ENCODE measurements at regions not wholly inside any gene's neighbourhood (a gene's known extent, or its start where the extent isn't known, plus 50 kb on each side); places are given as distances from the start of the nearest gene placed in this dataset.
A peak's percentile ranks its signal among the peaks of the same experiment; 100 is the strongest.

DNA sequence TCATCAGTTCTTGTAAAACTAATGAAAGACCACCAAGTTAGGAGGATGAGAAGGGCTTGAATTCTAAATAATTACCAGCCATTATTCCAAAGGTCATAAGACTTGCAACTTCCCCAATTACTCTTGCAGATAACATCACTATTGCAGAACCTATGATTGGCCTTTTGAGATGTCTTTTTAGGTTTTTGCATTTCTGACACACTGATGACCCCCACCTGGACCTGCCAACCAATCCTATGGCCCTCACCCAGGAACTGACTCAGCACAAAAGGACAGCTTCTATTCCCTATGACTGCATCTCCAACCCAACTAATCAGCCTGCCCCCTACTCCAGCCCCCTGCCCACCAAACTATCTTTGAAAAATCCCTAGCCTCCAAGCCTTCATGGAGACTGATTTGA lies 111.5 kb upstream of the COPS8 start:
- Histone ChIP-seq H3K27me3 (ENCODE audit: insufficient read depth, insufficient read length) (no peaks in the 10 kb centered on the region), H3K4me3 (ENCODE audit: insufficient read length, low read depth) (no peak overlapping the region), H3K36me3 (ENCODE audit: insufficient read depth, insufficient read length, low read length) (no peaks in the 10 kb centered on the region), H3K9me3 (ENCODE audit: insufficient read depth, low read length) (no peaks in the 10 kb centered on the region), H3K9ac (ENCODE audit: insufficient read length, low read depth) (no peak overlapping the region), H3K4me1 (ENCODE audit: insufficient read depth, insufficient read length) (peaks cover 4% of the 10 kb centered on the region)
- DNase-seq (ENCODE audit: low read depth, low spot score): no peak
- TF ChIP-seq YY1 (IDR thresholded peaks at IDR 0.05; ENCODE audit: insufficient read depth, insufficient read length): no peak
- no peak for TF ChIP-seq SUZ12 (IDR thresholded peaks at IDR 0.05; ENCODE audit: extremely low read depth, insufficient read depth, insufficient read length)
- no peak for TF ChIP-seq ZNF274 (IDR thresholded peaks at IDR 0.05; ENCODE audit: low read depth, low read length)

DNA sequence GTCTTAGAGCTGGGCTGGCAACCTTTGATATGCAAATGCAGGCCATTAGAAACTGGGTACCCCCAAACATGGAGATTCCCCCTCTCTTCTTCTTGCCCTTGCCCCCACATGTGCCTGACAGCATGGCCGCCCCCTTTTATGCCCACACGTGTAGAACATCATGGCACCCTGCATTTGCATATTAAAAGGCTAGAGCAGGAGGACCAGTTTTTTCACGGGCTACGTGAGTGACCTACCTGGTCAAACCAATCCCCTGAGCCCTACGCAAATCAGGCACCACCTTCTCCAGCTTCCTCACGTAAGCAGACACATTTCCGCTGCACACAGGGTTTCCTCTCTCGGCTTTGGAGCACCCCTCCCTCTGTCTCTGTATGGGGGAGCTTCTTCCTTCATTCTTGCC lies 110.9 kb upstream of the COPS8 start:
- H3K27me3 ChIP-seq (ENCODE audit: insufficient read depth, insufficient read length): no peaks in the 10 kb centered on the region
- TF ChIP-seq ZNF274 (IDR thresholded peaks at IDR 0.05; ENCODE audit: low read depth, low read length) (no peak), SUZ12 (IDR thresholded peaks at IDR 0.05; ENCODE audit: extremely low read depth, insufficient read depth, insufficient read length) (no peak), YY1 (IDR thresholded peaks at IDR 0.05; ENCODE audit: insufficient read depth, insufficient read length) (peak; percentile 14)
- peaks cover 4% of the 10 kb centered on the region for H3K4me1 ChIP-seq (ENCODE audit: insufficient read depth, insufficient read length)
- H3K9ac ChIP-seq (ENCODE audit: insufficient read length, low read depth): no peak overlapping the region
- H3K4me3 ChIP-seq (ENCODE audit: insufficient read length, low read depth): no peak overlapping the region
- H3K9me3 ChIP-seq (ENCODE audit: insufficient read depth, low read length): no peaks in the 10 kb centered on the region
- DNase-seq (ENCODE audit: low read depth, low spot score): no peak
- no peaks in the 10 kb centered on the region for H3K36me3 ChIP-seq (ENCODE audit: insufficient read depth, insufficient read length, low read length)

DNA sequence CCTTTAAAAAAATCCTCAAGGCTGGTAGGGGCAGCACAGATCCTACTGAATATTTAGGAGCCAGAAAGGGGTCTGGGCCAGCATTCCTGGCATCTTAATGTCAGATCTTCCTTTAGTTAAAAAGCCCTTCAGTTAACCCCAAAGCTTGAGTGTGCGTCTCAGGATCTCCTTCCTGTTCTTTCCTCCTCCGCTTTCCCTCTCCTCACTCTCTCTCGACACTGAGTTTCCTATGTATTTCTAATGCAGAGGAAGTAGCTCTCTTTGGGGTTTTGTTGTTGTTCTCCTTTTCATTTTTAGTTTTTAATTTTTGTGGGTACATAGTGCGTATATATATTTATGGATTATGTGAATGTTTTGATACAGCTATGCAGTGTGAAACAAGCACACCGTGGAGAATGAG lies 109.9 kb upstream of the COPS8 start:
- TF ChIP-seq YY1 (IDR thresholded peaks at IDR 0.05; ENCODE audit: insufficient read depth, insufficient read length): no peak
- no peak for TF ChIP-seq SUZ12 (IDR thresholded peaks at IDR 0.05; ENCODE audit: extremely low read depth, insufficient read depth, insufficient read length)
- TF ChIP-seq ZNF274 (IDR thresholded peaks at IDR 0.05; ENCODE audit: low read depth, low read length): no peak
- peaks cover 4% of the 10 kb centered on the region for H3K4me1 ChIP-seq (ENCODE audit: insufficient read depth, insufficient read length)
- no peak overlapping the region for H3K4me3 ChIP-seq (ENCODE audit: insufficient read length, low read depth)
- no peak for DNase-seq (ENCODE audit: low read depth, low spot score)
- no peaks in the 10 kb centered on the region for H3K27me3 ChIP-seq (ENCODE audit: insufficient read depth, insufficient read length)
- no peak overlapping the region for H3K9ac ChIP-seq (ENCODE audit: insufficient read length, low read depth)
- no peaks in the 10 kb centered on the region for H3K36me3 ChIP-seq (ENCODE audit: insufficient read depth, insufficient read length, low read length)
- H3K9me3 ChIP-seq (ENCODE audit: insufficient read depth, low read length): no peaks in the 10 kb centered on the region

DNA sequence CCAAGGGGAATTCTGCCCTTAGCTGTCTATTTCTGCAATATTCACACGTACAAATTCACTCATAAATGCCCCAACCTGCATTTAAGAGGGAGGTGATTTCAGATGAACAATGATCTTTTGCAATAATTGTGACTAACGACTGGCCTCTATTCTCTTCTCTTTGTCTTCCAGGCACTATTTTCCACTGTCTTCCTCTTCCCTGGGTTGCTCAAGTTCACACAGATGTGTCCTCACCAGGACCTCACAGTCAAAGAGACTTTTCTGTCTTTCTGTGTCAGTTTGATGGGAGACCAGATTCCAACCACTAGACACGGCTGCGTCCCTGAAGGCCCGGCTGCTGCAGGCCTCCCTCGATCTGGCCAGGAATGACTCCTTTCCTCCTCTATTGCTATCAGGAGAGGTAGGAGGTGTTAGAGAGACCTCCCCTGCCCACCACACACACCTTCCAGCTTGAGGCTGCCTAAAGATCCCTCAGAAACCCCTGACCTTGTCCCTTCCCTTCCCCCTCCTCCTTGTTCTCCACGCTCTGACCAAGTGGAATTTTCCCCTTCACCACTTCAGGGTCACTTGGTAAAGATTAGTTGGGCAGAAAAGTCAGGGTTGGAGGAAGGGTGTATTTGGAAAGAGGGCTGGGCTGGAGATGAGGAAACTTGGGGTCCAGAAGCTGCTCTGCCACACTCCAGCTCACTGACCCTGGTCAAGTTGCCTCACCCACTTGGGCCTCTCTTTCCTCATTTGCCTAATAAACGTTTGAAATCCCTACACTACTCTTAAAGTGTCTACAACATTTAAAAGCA lies 109.2 kb upstream of the COPS8 start:
- Histone ChIP-seq H3K36me3 (ENCODE audit: insufficient read depth, insufficient read length, low read length) (no peaks in the 10 kb centered on the region), H3K4me3 (ENCODE audit: insufficient read length, low read depth) (no peak overlapping the region), H3K27me3 (ENCODE audit: insufficient read depth, insufficient read length) (no peaks in the 10 kb centered on the region), H3K9me3 (ENCODE audit: insufficient read depth, low read length) (no peaks in the 10 kb centered on the region), H3K9ac (ENCODE audit: insufficient read length, low read depth) (no peak overlapping the region), H3K4me1 (ENCODE audit: insufficient read depth, insufficient read length) (peaks cover 3% of the 10 kb centered on the region)
- no peak for DNase-seq (ENCODE audit: low read depth, low spot score)
- TF ChIP-seq ZNF274 (IDR thresholded peaks at IDR 0.05; ENCODE audit: low read depth, low read length) (no peak), SUZ12 (IDR thresholded peaks at IDR 0.05; ENCODE audit: extremely low read depth, insufficient read depth, insufficient read length) (no peak), YY1 (IDR thresholded peaks at IDR 0.05; ENCODE audit: insufficient read depth, insufficient read length) (no peak)

GRCh38 chr2:236977063-236977851 lies 108.4 kb upstream of the COPS8 start:
- H3K4me1 ChIP-seq (ENCODE audit: insufficient read depth, insufficient read length): no peaks in the 10 kb centered on the region
- H3K4me3 ChIP-seq (ENCODE audit: insufficient read length, low read depth): no peak overlapping the region
- H3K27me3 ChIP-seq (ENCODE audit: insufficient read depth, insufficient read length): no peaks in the 10 kb centered on the region
- H3K36me3 ChIP-seq (ENCODE audit: insufficient read depth, insufficient read length, low read length): no peaks in the 10 kb centered on the region
- no peaks in the 10 kb centered on the region for H3K9me3 ChIP-seq (ENCODE audit: insufficient read depth, low read length)
- DNase-seq (ENCODE audit: low read depth, low spot score): no peak
- no peak for TF ChIP-seq YY1 (IDR thresholded peaks at IDR 0.05; ENCODE audit: insufficient read depth, insufficient read length)
- TF ChIP-seq ZNF274 (IDR thresholded peaks at IDR 0.05; ENCODE audit: low read depth, low read length): no peak
- TF ChIP-seq SUZ12 (IDR thresholded peaks at IDR 0.05; ENCODE audit: extremely low read depth, insufficient read depth, insufficient read length): no peak
- H3K9ac ChIP-seq (ENCODE audit: insufficient read length, low read depth): no peak overlapping the region

GRCh38 chr2:236977852-236978398 lies 107.8 kb upstream of the COPS8 start:
- DNase-seq (ENCODE audit: low read depth, low spot score): no peak

DNA sequence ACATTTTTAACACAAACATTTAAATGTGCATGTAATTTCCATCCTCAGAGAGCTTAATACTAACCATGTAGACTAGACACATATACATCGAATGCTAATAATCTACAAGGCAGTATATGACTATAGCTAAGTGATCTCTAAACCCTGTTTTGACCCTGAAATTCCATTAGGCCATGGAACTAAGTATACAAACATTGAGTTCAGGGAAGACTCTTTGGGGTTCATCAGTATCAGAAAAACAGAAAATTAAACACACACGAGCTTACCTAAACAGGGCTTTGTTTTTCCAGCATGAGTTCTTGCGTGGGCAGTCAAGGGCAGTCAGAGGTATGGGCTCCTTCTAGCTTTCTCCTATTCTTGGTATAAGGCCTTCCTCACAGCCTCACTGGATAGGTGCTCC lies 106.0 kb upstream of the COPS8 start:
- H3K36me3 ChIP-seq (ENCODE audit: insufficient read depth, insufficient read length, low read length): no peaks in the 10 kb centered on the region
- H3K4me3 ChIP-seq (ENCODE audit: insufficient read length, low read depth): no peak overlapping the region
- no peaks in the 10 kb centered on the region for H3K27me3 ChIP-seq (ENCODE audit: insufficient read depth, insufficient read length)
- H3K4me1 ChIP-seq (ENCODE audit: insufficient read depth, insufficient read length): no peaks in the 10 kb centered on the region
- H3K9me3 ChIP-seq (ENCODE audit: insufficient read depth, low read length): peaks cover 13% of the 10 kb centered on the region; the same call in 1 of the 2 replicates
- no peak overlapping the region for H3K9ac ChIP-seq (ENCODE audit: insufficient read length, low read depth)
- no peak for DNase-seq (ENCODE audit: low read depth, low spot score)
- TF ChIP-seq YY1 (IDR thresholded peaks at IDR 0.05; ENCODE audit: insufficient read depth, insufficient read length) (no peak), ZNF274 (IDR thresholded peaks at IDR 0.05; ENCODE audit: low read depth, low read length) (no peak), SUZ12 (IDR thresholded peaks at IDR 0.05; ENCODE audit: extremely low read depth, insufficient read depth, insufficient read length) (no peak)

More at GRCh38 chr2:236977852-236978398, 107.8 kb upstream of the COPS8 start:
- H3K9me3 ChIP-seq (ENCODE audit: insufficient read depth, low read length): peaks cover under 1% of the 10 kb centered on the region; the same call in 1 of the 2 replicates
- H3K4me3 ChIP-seq (ENCODE audit: insufficient read length, low read depth): no peak overlapping the region
- H3K36me3 ChIP-seq (ENCODE audit: insufficient read depth, insufficient read length, low read length): no peaks in the 10 kb centered on the region
- H3K27me3 ChIP-seq (ENCODE audit: insufficient read depth, insufficient read length): no peaks in the 10 kb centered on the region
- no peak for TF ChIP-seq SUZ12 (IDR thresholded peaks at IDR 0.05; ENCODE audit: extremely low read depth, insufficient read depth, insufficient read length)
- no peak for TF ChIP-seq ZNF274 (IDR thresholded peaks at IDR 0.05; ENCODE audit: low read depth, low read length)
- TF ChIP-seq YY1 (IDR thresholded peaks at IDR 0.05; ENCODE audit: insufficient read depth, insufficient read length): no peak
- no peaks in the 10 kb centered on the region for H3K4me1 ChIP-seq (ENCODE audit: insufficient read depth, insufficient read length)
- H3K9ac ChIP-seq (ENCODE audit: insufficient read length, low read depth): no peak overlapping the region

Data from NT2/D1 (cell line).